ENCODE measurements at regions not wholly inside any gene's neighbourhood (a gene's known extent, or its start where the extent isn't known, plus 50 kb on each side); places are given as distances from the start of the nearest gene placed in this dataset.

- DNase-seq = no peak
- Histone ChIP-seq H3K4me3 (no peak overlapping the region), H3K27me3 (no peaks in the 10 kb centered on the region), H3K27ac (no peak overlapping the region), H3K9me3 (no peaks in the 10 kb centered on the region), H3K36me3 (no peaks in the 10 kb centered on the region), H3K4me1 (peaks cover 0 to 10% (median 3%) of the 10 kb centered on the region in 4 donors)
- TF ChIP-seq POLR2A (IDR thresholded peaks at IDR 0.05) = no peak
- TF ChIP-seq EP300 (IDR thresholded peaks at IDR 0.05) = no peak
- TF ChIP-seq POLR2AphosphoS5 (IDR thresholded peaks at IDR 0.05) = no peak
- TF ChIP-seq CTCF (IDR thresholded peaks at IDR 0.05) = no peak
- intact Hi-C loops (cut with DNase I; ENCODE audit: low total_unique reads) = no loop called here
- WGBS, 5 donors = 90 to 100% (median 94%) methylated on average over 1 of the region's 1 CpG
Observed at GRCh38 chr9:107899961-107900330, 410.4 kb upstream of the KLF4 start.

GRCh38 chr9:107898761-107899160, 409.2 kb upstream of the KLF4 start:
- no peaks in the 10 kb centered on the region for H3K9me3 ChIP-seq
- H3K27me3 ChIP-seq = no peaks in the 10 kb centered on the region
- no peak overlapping the region for H3K27ac ChIP-seq
- no peaks in the 10 kb centered on the region for H3K36me3 ChIP-seq
- 48 to 72% (median 60%) methylated on average over 2 of the region's 2 CpGs for WGBS, 5 donors
- intact Hi-C loops (cut with DNase I; ENCODE audit: low total_unique reads) = no loop called here
- H3K4me1 ChIP-seq = peaks cover 0 to 11% (median 4%) of the 10 kb centered on the region in 4 donors
- DNase-seq = no peak
- TF ChIP-seq POLR2AphosphoS5 (IDR thresholded peaks at IDR 0.05) (no peak), EP300 (IDR thresholded peaks at IDR 0.05) (no peak), POLR2A (IDR thresholded peaks at IDR 0.05) (no peak), CTCF (IDR thresholded peaks at IDR 0.05) (no peak)
- no peak overlapping the region for H3K4me3 ChIP-seq

GRCh38 chr9:107896544-107896943, 407.0 kb upstream of the KLF4 start:
- TF ChIP-seq EP300 (IDR thresholded peaks at IDR 0.05) (no peak), CTCF (IDR thresholded peaks at IDR 0.05) (no peak), POLR2AphosphoS5 (IDR thresholded peaks at IDR 0.05) (no peak), POLR2A (IDR thresholded peaks at IDR 0.05) (no peak)
- no peaks in the 10 kb centered on the region for H3K27me3 ChIP-seq
- 83 to 95% (median 91%) methylated on average over 1 of the region's 1 CpG for WGBS, 5 donors
- H3K9me3 ChIP-seq = no peaks in the 10 kb centered on the region
- no peaks in the 10 kb centered on the region for H3K36me3 ChIP-seq
- intact Hi-C loops (cut with DNase I; ENCODE audit: low total_unique reads) = no loop called here
- H3K4me3 ChIP-seq = no peak overlapping the region
- H3K27ac ChIP-seq = peak overlapping the region in 1 of 5 donors; percentile 81
- peaks cover 0 to 11% (median 4%) of the 10 kb centered on the region in 4 donors for H3K4me1 ChIP-seq
- DNase-seq = no peak

- Histone ChIP-seq H3K27me3 (no peaks in the 10 kb centered on the region), H3K27ac (peak overlapping the region in 1 of 5 donors; percentile 81), H3K4me1 (peaks cover 0 to 11% (median 4%) of the 10 kb centered on the region in 4 donors), H3K4me3 (no peak overlapping the region), H3K36me3 (no peaks in the 10 kb centered on the region), H3K9me3 (peaks cover 0 to 7% (median 0%) of the 10 kb centered on the region in 4 donors)
- TF ChIP-seq POLR2AphosphoS5 (IDR thresholded peaks at IDR 0.05) = no peak
- no peak for TF ChIP-seq EP300 (IDR thresholded peaks at IDR 0.05)
- TF ChIP-seq POLR2A (IDR thresholded peaks at IDR 0.05) = no peak
- no peak for TF ChIP-seq CTCF (IDR thresholded peaks at IDR 0.05)
- WGBS, 5 donors = 62 to 79% (median 68%) methylated on average over 8 of the region's 8 CpGs
- DNase-seq = peak in 1 of 2 donors; percentile 70
- intact Hi-C loops (cut with DNase I; ENCODE audit: low total_unique reads) = no loop called here
Observed at GRCh38 chr9:107895501-107896001, 406.0 kb upstream of the KLF4 start.
